ENCODE measurements at regions not wholly inside any gene's neighbourhood (a gene's known extent, or its start where the extent isn't known, plus 50 kb on each side); places are given as distances from the start of the nearest gene placed in this dataset.

DNA sequence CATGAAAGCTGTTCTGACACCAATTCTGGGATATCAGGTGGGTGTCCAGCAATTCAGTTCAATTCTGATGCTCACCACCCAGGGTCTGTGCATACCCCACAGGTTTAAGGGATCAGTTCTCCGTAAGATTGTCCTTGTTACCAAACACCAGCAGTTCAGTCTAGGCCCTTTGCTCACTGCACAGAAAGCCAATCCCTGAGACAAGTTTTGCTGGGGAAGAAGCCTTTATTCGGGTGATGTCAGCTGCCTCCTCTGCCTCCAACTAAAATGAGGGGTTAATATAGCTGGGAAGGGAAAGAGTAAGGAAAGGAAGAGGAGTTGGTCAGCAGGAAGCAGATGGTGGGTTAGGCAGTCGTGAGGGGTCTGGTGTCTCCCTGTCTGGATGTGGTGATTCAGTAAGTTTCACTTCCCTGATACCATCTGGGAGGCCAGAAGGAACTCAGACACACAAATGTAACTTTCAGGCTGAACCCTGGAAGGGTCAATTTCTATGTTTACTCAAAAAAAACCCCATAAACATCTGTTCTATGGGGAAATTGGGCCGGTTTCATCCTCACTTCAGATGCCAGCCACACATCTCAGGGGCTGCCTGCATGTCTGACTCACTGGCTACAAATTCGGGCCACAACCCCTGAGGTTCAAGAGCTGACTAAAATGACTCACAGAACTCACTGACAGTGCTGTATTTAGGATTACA lies 83.3 kb upstream of the PGBD5 start:
- TF ChIP-seq SP1 (IDR thresholded peaks at IDR 0.05) (no peak), CTCF (IDR thresholded peaks at IDR 0.05; ENCODE audit: low read depth, low read length, missing input control) (no peak), GABPA (IDR thresholded peaks at IDR 0.05 in 1 of 2, conservative IDR thresholded peaks at IDR 0.05 in 1 of 2) (no peak)
